Mesodermal cell (in vitro differentiated cells): ENCODE measurements at regions not wholly inside any gene's neighbourhood (a gene's known extent, or its start where the extent isn't known, plus 50 kb on each side); places are given as distances from the start of the nearest gene placed in this dataset.
"Not testable (repeated sequence)": the region's sequence is repeated elsewhere in the genome, so short reads cannot be mapped to it uniquely, and the experiment has no call there.

ENCODE experiments used
- H3K27ac ChIP-seq: 2 replicates; pipeline ENCODE4 v1.7.0; 2013; ENCODE audit warnings: mild to moderate bottlenecking, low read depth, low read length, moderate library complexity; ENCODE audit not compliant: severe bottlenecking
- H3K36me3 ChIP-seq: 2 replicates; pipeline ENCODE4 v1.7.1; 2013; ENCODE audit warnings: mild to moderate bottlenecking, low read length, moderate library complexity; ENCODE audit not compliant: control insufficient read depth, insufficient read depth
- H3K4me1 ChIP-seq: one replicate; pipeline ENCODE4 v1.7.1; 2013; ENCODE audit warnings: mild to moderate bottlenecking, low read length; ENCODE audit not compliant: insufficient read depth, control insufficient read depth, poor library complexity, severe bottlenecking
- H3K4me3 ChIP-seq: 2 replicates; pipeline ENCODE4 v1.7.0; 2013; ENCODE audit warnings: low read length, control low read depth, mild to moderate bottlenecking; ENCODE audit not compliant: insufficient read depth, poor library complexity, severe bottlenecking; ENCODE audit errors: extremely low read depth
- H3K9me3 ChIP-seq: 2 replicates; pipeline ENCODE4 v1.7.1; 2013; ENCODE audit warnings: mild to moderate bottlenecking, low read length, moderate library complexity; ENCODE audit not compliant: control insufficient read depth
- WGBS, 2 experiments: methylation state at CpG; one replicate each; pipeline ENCODE4 v1.1.5; 2013; ENCODE audit warnings: missing lambda C conversion rate in 2 of 2; ENCODE audit not compliant: insufficient coverage in 2 of 2; 5-methylcytosine and 5-hydroxymethylcytosine counted together

DNA sequence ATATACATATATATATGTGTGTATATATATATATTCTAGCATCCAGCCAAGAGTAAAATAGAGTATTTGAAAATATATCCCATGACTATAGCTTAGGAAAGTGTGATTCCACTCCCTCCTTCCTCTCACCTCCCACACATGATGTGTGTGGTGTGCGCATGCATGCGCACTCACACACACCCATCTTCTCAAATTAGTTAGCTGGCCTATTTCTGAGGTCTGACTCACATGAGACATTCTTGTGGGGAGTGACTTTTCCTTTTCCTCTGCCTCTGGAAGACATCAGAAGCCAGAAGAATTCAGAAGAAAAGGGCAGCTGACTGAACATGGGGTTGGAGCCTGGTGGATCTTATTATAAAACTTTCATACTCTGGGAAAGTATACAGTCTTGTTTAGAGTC lies 793.5 kb upstream of the ZNF722 start:
- Histone ChIP-seq H3K9me3 (peaks cover 64% of the 10 kb centered on the region), H3K4me1 (no peaks in the 10 kb centered on the region), H3K4me3 (no peak overlapping the region), H3K27ac (no peak overlapping the region), H3K36me3 (no peaks in the 10 kb centered on the region)
- no CpG with 5 or more reads among the region's 2 CpGs for WGBS, 2 experiments

DNA sequence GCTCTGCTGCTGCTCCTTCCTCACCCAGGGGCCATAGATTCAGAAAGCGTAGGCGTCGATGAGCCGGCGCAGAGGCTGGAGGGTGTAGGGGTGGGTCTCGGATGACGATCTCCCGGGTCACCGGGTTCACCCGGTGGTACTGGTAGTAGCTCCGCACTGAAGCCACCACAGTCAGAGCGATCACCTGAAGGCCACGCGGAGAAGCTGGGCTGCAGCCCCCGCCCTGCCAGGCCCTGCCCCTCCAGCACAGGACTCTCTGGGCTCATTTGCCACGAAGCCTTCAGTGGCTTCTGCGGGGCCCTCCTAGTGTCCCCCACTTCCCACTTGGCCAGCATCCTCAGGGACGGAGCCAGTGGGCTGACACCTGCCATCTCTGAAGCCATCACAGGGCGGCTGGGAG lies 765.5 kb upstream of the ZNF722 start:
- 91 to 95% methylated on average over 8 to 14 of the region's 19 CpGs for WGBS, 2 experiments
- H3K4me1 ChIP-seq, H3K4me3 ChIP-seq, H3K36me3 ChIP-seq, H3K27ac ChIP-seq: not testable (repeated sequence)
- peaks cover 17% of the 10 kb centered on the region for H3K9me3 ChIP-seq

DNA sequence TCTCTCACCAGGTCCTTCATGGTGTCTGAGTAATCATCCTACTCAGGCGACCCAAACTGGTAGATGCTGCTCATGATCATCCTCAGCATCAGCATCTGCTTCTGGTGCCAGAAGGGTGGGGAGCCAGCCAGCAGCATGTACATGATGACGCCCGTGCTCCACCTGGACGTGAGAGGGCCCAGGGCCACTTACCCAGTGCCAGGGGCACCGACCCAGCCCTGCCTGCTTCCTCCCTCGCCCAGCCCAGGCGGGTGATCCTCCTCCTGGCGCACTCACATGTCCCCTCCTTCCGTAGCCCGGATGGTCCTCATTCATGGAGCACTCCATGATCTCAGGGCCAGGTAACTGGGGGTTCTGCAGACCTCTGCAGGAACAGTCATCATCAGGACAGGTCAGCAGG lies 764.8 kb upstream of the ZNF722 start:
- Histone ChIP-seq H3K4me3 (no peak overlapping the region), H3K27ac (no peak overlapping the region)
- WGBS, 2 experiments, result 74 to 83% methylated on average over 10 of the region's 10 CpGs

More for the DNA sequence above, 764.8 kb upstream of the ZNF722 start:
- Histone ChIP-seq H3K36me3 (no peaks in the 10 kb centered on the region), H3K4me1 (no peaks in the 10 kb centered on the region), H3K9me3 (peaks cover 17% of the 10 kb centered on the region)
